Panc1 (cell line): ENCODE measurements at regions not wholly inside any gene's neighbourhood (a gene's known extent, or its start where the extent isn't known, plus 50 kb on each side); places are given as distances from the start of the nearest gene placed in this dataset.

Experiments
- ATAC-seq: fragments of 200-7000 bp; cut with Tn5 transposase; 2 replicates; pipeline ENCODE4 v1.9.1; 2020; ENCODE audit warnings: mild to moderate bottlenecking, moderate library complexity
- BruUV-seq: library from RNA; stranded (reverse); fragments of 400-500 nt; replicated peaks from 2 replicates; lab custom pipeline; 2021; lab: Mats Ljungman, UMichigan
- CTCF ChIA-PET: fragments of 300-600 bp; sonication (Branson Sonifier 250); formaldehyde crosslinking; loops from one replicate; lab custom pipeline; 2022; ENCODE audit warnings: antibody characterized with exemption; lab: Charles Lee
- POLR2A ChIA-PET: fragments of 300-600 bp; sonication (Branson Sonifier 250); formaldehyde crosslinking; loops from one replicate; lab custom pipeline; 2022; ENCODE audit warnings: antibody characterized with exemption; lab: Charles Lee
- DNase-seq: peaks from one replicate; pipeline ENCODE4 v3.0.0-alpha.2; 2010; ENCODE audit warnings: low read depth, low spot score
- H3K27ac ChIP-seq: 2 replicates; pipeline ENCODE4 v1.5.1; 2011; ENCODE audit warnings: mild to moderate bottlenecking, low read length, inconsistent platforms
- H3K27me3 ChIP-seq: fragments of 200-500 bp; sonication (Bioruptor generic); 2 replicates; pipeline ENCODE4 v1.6.0; 2014; ENCODE audit warnings: low read length, inconsistent platforms; ENCODE audit not compliant: control insufficient read depth, insufficient read depth
- H3K36me3 ChIP-seq: fragments of 200-500 bp; sonication (Bioruptor generic); 2 replicates; pipeline ENCODE4 v1.5.1; 2014; ENCODE audit warnings: inconsistent platforms, mild to moderate bottlenecking, low read length, moderate library complexity; ENCODE audit not compliant: control insufficient read depth, insufficient read depth
- H3K4me1 ChIP-seq: 2 replicates; pipeline ENCODE4 v1.5.1; 2011; ENCODE audit warnings: inconsistent platforms, mild to moderate bottlenecking, low read length, moderate library complexity; ENCODE audit not compliant: control insufficient read depth, insufficient read depth
- H3K4me3 ChIP-seq, 2 experiments: 2 replicates each; pipeline ENCODE4 v1.5.1; 2011 to 2012; ENCODE audit warnings: low read depth in 2 of 2, low read length in 2 of 2, mild to moderate bottlenecking in 2 of 2, inconsistent platforms in 1 of 2, moderate library complexity in 1 of 2
- H3K9me3 ChIP-seq: fragments of 200-500 bp; sonication (Bioruptor generic); 2 replicates; pipeline ENCODE4 v1.5.1; 2014; ENCODE audit warnings: low read depth, mild to moderate bottlenecking, inconsistent platforms, low read length, moderate library complexity; ENCODE audit not compliant: control insufficient read depth, insufficient read depth
- POLR2AphosphoS5 ChIP-seq: IDR thresholded peaks from 2 replicates; pipeline ENCODE4 v1.6.1; 2012; ENCODE audit warnings: mild to moderate bottlenecking, low read depth, low read length, moderate library complexity
- SIN3A ChIP-seq: IDR thresholded peaks from 2 replicates; pipeline ENCODE4 v1.6.1; 2012; ENCODE audit warnings: low read depth, mild to moderate bottlenecking, low read length, moderate library complexity, borderline replicate concordance; ENCODE audit not compliant: insufficient read depth
- TCF7L2 ChIP-seq: IDR thresholded peaks from 2 replicates; pipeline ENCODE4 v1.6.1; 2011; ENCODE audit warnings: mild to moderate bottlenecking, low read depth, low read length, inconsistent platforms
- in situ Hi-C: cut with HindIII; loops from 2 replicates; pipeline ENCODE4 v1.10.0; 2016; ENCODE audit warnings: low sequenced_read_pairs, low pct_unique_long_range_greater_than_20kb
- intact Hi-C: fragments of 100-400 bp; cut with micrococcal nuclease; formaldehyde crosslinking; loops from one replicate; pipeline ENCODE4 v1.10.0; 2022; ENCODE audit not compliant: unreplicated experiment
- TF ChIP-seq, protein P1 (sequence below): fragments of 450-650 bp; IDR thresholded peaks from 2 replicates; pipeline ENCODE4 v1.5.1; 2017; ENCODE audit warnings: mild to moderate bottlenecking
- TF ChIP-seq, protein P2 (sequence below), 2 experiments: IDR thresholded peaks; 2 replicates each; pipeline ENCODE4 v1.6.1; 2011 to 2012; ENCODE audit warnings: low read depth in 2 of 2, control low read depth in 1 of 2, low read length in 1 of 2, mild to moderate bottlenecking in 1 of 2, moderate library complexity in 1 of 2; ENCODE audit not compliant: insufficient read depth in 1 of 2

DNA sequence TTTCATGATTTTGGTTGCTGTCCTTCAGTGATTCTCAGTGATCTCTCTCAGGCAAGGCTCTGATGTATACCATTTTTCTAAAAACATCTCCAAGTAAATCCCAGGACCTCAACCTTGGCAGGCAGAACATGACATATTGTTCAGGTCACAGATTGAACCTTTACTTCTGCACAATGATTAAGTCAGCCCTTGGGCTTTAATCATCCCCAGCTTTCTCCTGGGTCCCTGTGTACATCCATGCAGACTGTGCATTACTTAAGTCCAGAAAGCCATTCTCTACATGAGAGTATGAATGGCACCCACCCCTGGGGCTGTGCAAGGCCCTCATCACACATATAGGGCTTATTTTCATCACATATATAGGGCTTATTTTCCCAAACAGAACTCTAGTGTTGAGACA, 58.7 kb upstream of the ADAMTS3 start:
- H3K4me1 ChIP-seq: no peaks in the 10 kb centered on the region
- no peaks in the 10 kb centered on the region for H3K9me3 ChIP-seq
- TF ChIP-seq POLR2AphosphoS5: no peak
- TF ChIP-seq, protein P1, sequence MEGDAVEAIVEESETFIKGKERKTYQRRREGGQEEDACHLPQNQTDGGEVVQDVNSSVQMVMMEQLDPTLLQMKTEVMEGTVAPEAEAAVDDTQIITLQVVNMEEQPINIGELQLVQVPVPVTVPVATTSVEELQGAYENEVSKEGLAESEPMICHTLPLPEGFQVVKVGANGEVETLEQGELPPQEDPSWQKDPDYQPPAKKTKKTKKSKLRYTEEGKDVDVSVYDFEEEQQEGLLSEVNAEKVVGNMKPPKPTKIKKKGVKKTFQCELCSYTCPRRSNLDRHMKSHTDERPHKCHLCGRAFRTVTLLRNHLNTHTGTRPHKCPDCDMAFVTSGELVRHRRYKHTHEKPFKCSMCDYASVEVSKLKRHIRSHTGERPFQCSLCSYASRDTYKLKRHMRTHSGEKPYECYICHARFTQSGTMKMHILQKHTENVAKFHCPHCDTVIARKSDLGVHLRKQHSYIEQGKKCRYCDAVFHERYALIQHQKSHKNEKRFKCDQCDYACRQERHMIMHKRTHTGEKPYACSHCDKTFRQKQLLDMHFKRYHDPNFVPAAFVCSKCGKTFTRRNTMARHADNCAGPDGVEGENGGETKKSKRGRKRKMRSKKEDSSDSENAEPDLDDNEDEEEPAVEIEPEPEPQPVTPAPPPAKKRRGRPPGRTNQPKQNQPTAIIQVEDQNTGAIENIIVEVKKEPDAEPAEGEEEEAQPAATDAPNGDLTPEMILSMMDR: no peak
- TF ChIP-seq TCF7L2: no peak
- TF ChIP-seq SIN3A: no peak
- TF ChIP-seq, protein P2, sequence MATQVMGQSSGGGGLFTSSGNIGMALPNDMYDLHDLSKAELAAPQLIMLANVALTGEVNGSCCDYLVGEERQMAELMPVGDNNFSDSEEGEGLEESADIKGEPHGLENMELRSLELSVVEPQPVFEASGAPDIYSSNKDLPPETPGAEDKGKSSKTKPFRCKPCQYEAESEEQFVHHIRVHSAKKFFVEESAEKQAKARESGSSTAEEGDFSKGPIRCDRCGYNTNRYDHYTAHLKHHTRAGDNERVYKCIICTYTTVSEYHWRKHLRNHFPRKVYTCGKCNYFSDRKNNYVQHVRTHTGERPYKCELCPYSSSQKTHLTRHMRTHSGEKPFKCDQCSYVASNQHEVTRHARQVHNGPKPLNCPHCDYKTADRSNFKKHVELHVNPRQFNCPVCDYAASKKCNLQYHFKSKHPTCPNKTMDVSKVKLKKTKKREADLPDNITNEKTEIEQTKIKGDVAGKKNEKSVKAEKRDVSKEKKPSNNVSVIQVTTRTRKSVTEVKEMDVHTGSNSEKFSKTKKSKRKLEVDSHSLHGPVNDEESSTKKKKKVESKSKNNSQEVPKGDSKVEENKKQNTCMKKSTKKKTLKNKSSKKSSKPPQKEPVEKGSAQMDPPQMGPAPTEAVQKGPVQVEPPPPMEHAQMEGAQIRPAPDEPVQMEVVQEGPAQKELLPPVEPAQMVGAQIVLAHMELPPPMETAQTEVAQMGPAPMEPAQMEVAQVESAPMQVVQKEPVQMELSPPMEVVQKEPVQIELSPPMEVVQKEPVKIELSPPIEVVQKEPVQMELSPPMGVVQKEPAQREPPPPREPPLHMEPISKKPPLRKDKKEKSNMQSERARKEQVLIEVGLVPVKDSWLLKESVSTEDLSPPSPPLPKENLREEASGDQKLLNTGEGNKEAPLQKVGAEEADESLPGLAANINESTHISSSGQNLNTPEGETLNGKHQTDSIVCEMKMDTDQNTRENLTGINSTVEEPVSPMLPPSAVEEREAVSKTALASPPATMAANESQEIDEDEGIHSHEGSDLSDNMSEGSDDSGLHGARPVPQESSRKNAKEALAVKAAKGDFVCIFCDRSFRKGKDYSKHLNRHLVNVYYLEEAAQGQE (IDR thresholded peaks at IDR 0.05; ENCODE audit: insufficient read depth in 1 of 2, low read depth in 2 of 2, low read length in 1 of 2): no peak
- no peaks in the 10 kb centered on the region for H3K27me3 ChIP-seq
- in situ Hi-C loops (no loop called here), intact Hi-C loops (no loop called here)
- no peak overlapping the region for H3K4me3 ChIP-seq
- DNase-seq: no peak
- no TSS peak for BruUV-seq
- CTCF ChIA-PET: no interaction called here
- POLR2A ChIA-PET: no interaction called here
- no peak for ATAC-seq
- H3K27ac ChIP-seq: no peak overlapping the region
- H3K36me3 ChIP-seq: no peaks in the 10 kb centered on the region
